CD4-positive, alpha-beta T cell treated with Interleukin-15 for 4 hours (primary cell): ENCODE measurements at regions not wholly inside any gene's neighbourhood (a gene's known extent, or its start where the extent isn't known, plus 50 kb on each side); places are given as distances from the start of the nearest gene placed in this dataset.

Source experiments
- DNase-seq: peaks from one replicate; pipeline ENCODE4 v3.0.0-alpha.2; 2020; ENCODE audit warnings: low spot score

DNA sequence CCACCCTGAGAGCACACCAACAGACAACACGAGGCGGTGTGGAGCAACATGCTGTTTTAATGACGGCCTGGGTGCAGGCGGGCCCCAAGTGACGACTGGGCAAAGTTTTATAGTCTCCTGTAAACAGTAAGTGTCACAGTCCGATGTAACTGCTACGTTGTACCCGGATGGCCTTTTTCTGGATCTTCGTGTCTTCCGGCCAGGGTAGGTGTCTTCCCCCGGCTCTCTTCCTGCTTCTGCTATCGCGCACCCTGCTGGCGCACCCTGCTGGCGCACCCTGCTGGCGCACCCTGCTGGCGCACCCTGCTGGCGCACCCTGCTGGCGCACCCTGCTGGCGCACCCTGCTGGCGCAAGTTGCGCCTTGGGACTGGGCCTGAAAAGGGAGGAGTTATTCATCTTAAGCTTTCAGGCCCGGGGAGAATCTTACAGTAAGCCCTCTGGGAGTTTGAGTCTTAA, 143.0 kb upstream of the TARS1 start:
- no peak for DNase-seq

DNA sequence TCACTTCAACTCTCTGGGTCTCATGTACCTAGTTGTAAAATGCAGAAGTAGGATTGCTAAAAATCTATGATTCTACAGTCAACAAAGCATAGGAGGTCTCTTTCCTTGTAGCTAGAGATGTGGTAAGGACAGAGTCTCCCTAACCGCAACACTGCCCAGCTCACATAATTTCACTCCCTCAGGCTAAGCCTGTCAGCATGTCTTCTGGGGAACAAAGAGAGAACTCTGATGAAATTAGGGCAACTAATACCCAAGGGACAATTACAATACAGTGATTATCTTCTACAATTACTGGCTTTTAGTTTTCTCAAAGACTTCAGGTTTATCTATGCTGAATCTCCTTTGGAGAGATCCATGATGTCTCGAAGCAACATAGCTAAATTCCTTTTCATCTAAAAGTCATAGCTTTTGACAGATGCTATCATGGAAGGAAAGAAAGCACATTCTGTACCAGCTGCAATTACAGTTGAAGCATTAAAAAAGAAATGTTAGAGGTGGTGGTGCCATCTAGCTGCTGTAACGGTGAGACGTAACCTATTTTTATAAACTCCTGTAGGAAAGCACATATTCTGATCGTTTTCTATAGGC, 141.1 kb upstream of the TARS1 start:
- no peak for DNase-seq

DNA sequence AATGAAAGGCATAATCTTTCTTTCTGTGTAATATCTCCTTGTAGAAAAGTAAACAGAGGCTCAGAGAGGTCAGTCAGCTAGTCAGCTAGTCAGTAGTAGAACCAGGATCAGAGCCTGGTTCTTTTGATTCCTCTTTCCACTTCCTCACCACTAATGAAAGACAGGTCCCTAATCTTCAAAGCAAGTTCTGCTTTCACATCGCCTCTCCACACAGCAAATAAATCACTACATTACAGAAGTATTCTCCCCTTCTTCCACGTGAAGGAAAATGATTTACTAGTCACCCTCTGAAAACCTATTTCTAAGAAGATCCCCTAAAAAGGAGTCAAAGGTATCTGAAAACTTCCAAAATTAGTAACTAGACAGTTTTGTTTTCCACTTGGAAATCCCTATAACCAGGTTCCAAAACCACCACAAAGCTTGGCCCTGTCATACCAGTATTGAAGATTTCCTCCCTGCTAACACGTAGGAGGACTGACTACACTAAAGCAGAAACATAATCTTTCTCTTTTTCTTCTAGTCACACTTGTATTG, 140.5 kb upstream of the TARS1 start:
- DNase-seq, result no peak

DNA sequence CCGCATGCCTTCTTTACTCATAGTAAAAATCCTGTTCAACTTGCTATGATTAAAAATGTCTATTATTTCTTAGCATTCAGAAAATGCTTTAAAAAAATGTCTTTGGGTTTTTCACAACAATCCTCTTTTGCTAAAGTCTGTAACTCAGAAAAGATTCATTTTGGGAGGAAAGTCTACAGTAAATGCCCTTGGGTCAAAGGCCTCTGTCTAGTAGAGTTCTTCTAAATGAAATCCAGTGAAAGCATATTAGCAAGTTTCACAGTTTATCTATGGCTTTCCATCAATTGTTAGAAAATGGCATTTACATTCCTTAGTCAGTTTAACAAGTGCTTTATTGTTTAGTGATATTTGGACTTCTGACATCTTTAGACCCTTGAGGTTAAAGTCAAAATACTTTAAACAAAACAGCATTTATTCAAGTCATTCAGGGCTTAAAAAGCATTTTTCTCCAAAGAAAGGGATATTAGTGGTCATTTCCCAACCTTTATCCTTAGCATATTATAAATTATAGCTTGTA, 137.1 kb upstream of the TARS1 start:
- no peak for DNase-seq

DNA sequence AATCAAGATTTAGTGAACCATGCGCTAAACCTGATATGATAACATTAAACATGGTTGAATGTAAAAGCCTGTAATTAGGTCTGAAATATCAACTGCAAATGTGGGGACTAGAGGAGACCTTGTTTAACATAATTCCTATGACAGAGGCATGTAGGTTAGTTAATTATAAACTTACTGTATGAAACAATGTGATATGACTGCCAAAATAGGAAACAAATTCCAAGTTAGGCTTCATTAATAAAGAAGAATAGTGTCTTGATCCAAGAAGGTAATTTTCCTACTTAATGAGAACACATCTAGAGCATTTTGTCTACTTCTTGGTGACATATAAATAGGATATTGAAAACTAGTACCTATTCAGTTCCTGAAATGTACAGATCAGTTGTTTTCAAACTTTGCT, 136.2 kb upstream of the TARS1 start:
- no peak for DNase-seq

DNA sequence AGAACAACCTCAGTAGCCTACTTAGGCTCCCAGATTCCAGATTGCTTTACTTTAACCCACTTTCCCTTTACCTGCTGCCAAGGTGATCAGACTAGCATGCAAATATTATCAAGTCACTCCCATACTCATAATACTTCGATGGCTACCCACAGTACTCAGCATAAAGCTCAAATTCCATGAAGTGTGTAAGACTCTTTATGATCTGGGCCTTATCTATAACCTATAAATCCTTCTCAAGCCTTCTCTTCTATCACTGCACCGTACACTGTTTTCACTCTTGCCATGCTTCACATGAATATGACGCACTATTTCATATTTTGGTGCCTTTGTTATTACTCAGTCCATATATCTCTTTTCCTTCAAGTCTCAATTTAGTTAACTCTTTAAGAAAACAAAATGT, 135.2 kb upstream of the TARS1 start:
- DNase-seq, result no peak

DNA sequence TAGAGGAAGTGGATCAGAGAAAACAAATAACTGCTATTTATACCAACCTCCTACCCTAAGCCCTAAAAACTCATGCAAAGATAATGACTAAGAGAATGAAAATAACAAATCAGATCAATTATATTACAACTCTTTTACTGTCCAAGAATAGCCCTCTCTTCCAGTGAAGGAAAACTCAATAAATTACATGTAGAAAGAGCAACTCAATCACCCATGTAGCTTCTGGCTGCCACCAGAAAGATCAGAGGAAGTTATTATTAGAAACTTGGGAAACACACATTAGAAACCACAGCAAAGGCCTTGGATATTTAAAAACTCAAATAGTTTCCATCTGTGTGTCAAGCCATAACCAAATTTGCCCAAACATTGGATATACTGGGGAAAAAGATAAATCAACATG, 134.0 kb upstream of the TARS1 start:
- no peak for DNase-seq

DNA sequence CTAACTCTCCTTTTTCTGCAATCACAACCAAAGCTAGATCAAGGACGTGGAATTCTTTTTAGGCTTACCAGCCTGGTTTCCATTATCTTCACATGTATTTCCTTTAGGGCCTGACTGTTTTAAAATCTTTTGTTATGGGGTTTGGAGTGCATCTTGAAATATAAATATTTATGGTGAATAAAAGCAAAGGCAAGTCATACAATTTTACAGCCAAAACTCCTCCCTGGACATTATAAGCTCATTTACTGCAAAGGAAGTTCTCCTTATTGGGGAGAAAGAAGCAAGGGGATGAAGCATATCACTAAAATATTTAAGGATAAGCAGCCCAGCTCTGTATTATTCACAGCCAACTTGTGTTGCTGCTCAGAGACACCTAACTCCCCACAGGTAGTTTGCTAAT, 132.2 kb upstream of the TARS1 start:
- no peak for DNase-seq

DNA sequence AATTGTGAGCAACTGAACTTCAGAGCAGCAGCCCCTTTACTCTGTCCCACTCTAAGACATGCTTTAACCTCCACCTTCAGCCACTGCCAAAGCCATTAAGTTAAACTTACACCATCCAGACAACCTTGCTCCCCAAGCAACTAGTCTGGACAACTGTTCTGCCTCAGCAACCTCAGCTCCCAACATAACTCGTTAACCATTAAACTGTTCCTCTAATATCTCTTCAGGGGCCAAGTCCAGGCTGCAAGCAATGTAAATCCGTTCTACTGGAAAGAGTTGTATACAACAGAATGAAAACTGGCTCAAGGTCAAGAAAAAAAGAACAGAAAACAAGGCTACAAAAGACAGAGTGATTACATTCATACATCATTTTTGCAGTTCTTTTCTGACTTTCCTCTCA, 131.7 kb upstream of the TARS1 start:
- DNase-seq, result no peak

DNA sequence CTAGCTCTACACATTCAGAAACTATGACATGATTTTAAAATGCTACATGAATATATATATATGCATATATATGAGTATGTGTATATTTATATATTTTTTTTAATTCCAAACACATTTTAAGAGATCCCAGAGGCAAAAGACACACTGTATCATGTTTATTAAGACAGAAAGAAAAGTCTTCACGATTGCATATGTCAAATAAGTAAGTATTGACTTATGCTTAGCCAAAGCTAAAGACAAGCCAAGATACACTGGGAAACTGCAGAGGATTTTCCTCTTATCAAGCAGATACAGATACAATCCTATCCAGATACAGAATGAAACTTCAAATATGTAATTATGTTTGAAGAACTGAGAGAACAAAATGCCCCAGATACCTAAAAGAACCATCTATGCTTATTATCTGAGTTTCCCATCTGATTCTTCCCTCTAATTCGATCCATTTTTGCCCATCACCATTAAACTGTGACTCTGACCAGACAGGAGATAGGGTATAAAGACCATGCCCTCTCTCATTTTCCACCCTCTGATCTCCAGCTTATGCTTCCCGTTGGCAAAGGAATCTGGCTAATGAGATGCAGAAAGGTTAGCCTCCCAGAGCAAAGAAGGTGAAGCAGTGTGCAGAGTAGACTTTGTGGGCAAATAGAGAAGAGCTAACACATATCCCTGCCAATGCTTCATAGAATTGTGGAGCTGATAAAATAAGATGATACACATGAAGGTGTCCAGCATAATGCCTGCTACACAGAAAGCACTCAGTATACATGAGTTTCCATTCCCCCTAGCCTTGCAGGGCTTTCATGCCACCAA, 131.0 kb upstream of the TARS1 start:
- DNase-seq, result no peak

DNA sequence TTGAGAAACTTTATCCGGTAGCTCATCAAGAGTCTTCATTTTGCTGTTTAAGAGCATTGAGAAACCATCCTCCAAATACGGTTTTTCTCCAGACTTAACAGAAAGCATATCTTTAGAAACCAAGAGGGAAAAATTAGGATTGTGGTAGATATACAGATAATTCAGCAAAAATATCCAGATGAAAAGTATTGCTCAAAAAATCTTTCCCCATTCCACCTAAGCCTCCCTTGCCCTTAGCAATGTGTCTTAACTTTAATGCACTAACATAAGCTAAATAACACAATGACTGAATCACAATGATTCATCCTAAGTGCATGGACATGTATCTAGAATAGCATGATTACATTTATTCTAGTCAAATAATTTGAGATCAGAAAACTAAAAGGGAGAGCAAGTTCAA, 130.3 kb upstream of the TARS1 start:
- DNase-seq, result no peak

DNA sequence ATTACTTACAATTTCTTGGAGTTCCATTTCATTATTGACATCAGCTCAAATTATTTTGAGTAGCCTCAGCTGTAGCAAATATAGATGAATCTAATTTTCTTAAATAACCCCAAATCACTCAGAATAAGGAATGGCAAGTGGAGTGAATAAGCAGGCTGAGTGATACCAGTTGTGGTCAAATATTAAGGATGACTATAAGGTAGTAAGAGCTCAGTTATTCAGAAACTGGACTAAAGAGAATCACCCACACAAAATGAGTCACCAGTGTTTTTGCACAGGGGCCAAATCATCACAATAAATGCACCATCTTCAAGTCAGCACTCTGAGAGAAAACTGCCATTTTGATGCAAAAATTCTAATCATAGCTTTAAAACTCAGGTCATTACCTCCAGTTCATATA, 128.9 kb upstream of the TARS1 start:
- no peak for DNase-seq

DNA sequence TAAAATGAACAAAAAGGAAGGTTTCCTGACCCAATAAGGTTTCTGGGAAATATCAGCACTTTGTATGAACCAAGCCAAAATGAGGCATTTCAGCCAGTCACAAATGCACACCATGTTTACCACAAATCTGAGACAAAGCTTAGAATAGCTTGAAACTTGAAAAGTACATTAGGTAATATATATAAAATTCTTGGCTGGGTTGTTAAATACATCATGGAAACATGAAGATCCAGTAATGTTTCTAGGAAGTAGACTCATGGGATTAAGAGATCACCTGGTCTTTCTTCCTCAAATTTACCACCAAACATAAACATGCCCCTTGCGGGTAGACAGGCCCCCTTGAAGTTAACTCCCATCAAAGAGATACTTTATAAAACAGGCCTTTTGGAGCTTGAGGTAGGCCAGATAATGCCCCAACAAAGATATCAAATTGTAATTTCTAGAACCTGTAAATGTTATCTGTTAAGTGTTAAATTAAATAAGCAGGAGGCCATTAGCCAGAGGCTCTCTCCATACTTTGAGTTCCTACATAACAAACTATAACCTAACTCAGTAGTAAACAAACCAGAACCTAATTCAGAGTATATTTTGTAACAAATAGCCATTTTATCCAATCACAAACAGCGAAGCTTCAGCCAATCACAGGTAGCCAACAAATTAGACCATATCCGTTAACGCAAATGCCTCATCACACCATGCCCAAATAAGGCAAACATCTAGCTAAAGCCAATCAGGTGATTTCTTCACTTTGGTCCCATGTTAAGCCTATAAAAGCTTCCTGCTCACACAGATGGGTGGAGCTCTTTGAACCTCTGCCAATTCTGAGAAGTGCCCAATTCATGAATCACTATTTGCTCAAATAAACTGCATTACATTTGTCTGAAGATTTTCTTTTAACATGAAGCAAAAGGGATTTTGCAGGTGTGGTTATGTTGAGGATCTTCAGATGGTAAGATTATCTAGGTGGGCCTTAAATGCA, 127.9 kb upstream of the TARS1 start:
- DNase-seq, result no peak

DNA sequence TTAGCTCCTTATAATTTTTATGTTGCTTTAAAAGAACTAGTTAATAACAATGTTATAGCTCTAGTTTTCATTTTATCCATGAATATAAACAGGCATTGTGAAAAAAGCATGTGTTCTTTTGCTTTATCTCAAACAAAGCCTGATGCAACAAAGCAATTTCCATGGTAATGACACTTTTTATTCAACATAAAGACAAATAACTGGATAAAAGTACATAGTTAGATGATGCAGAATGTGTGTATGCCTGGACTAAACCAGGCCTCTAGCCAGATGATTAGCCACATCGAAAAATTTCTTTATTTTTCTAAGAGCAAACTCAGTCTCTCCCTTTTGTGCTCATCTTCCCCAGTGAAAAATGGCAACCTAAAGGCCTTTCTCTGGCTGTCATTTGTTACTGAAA, 125.6 kb upstream of the TARS1 start:
- no peak for DNase-seq

DNA sequence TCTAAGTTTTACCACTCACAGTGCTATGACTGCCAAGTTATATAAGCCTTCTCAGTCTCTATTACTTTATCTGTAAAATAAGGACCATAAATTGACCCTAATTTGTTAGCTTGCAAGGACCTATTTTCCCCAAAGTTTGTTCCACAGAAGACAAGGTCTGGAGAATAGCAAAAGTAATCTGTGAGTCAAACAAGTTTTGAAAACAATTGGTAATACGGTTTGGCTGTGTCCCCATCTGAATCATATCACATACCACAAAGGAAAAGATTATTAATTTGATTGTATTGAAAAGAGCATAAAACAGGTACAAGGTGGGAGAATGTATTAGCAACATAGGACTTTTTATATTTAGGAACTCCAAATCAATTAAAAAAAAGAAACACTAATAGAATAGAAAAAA, 124.0 kb upstream of the TARS1 start:
- DNase-seq, result no peak

DNA sequence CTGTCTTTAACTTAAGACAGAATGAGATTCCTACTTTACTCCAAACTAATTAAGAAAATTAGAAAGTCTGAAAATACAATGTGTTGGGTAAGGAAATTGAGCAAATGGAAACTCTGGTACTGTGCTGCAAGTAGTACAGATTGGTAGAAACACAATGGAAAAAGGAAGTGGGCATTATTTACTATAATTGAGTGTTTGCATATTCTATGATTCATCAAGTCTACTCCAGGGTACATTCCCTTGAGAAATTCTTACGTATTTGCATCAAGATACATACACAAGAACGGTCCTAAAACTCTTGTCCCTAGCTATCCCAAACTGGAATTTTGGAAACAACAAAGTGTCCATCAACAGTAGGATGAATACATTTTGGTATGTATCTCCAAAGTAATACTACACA, 123.5 kb upstream of the TARS1 start:
- DNase-seq, result no peak

DNA sequence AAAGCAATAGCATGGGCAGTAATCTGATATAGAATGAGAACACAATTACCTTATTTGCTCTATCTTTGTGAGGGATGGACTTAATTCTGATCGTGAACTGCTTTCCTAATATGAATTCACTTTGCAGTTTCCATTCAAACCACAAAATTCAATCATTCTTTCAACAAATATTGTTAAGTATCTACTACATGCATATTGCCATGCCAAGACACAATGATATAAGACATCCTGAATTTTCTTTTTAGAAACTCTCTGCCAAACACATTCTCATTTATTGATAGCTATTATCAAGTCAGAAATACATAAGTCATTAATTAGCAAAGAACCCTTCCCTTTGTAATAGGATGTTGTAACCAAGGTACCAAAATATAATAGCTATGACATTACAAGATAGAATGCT, 121.6 kb upstream of the TARS1 start:
- no peak for DNase-seq

DNA sequence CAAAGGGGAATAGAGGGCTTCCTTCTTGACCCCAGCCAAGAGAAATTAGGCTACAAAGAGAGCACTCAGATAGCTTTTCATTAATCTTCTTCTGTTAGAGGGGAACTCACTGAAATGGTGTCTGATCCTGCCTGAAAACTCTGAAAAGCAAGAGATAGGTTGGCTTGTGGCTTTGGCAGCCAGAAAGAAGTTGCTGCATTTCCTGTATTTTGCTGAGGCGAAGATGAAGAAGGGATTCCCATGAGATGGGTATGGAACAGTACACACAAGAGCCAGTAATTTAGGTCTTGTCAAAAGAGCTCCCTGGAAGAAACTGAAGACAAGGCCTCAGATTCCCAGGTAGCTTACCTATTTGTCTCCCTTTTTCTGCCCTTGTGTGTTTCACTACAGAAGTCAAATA, 120.9 kb upstream of the TARS1 start:
- DNase-seq, result no peak

DNA sequence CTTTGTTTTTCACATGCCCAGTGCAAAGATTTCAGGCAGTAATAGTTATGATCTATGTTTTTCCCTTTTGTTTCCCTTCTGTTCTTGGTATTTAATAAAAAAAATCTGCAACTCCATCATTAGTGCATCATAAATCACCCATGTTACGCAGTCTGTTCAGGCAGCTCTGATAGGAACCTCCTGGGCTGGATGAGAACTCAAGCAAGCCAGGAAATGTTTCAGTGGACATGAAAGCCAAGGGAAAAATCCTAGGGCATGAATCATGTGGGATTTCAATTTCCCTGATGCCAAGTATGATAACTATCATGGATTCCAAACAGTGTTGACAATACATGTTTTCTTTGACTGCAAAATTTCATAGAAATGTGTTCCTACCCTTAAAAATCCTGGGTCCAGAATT, 119.7 kb upstream of the TARS1 start:
- DNase-seq, result no peak

DNA sequence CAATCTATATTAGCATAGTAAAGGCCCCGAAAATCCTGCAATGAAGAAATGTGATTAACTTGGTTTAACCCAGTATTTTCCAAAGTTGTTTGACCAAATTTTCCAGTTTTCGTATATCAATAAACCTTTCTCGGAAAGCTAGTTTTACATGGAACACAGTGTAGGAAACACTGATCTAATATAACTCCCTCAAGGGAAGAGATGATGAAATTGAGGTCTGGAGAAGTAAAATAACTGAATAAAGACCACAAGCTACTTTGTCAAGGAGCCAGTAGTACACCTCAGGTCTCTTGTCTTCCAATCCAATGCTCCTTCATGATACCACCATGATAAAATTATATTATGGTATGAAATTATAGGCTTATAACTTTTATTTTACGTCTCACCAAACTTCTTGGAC, 118.1 kb upstream of the TARS1 start:
- DNase-seq, result no peak

DNA sequence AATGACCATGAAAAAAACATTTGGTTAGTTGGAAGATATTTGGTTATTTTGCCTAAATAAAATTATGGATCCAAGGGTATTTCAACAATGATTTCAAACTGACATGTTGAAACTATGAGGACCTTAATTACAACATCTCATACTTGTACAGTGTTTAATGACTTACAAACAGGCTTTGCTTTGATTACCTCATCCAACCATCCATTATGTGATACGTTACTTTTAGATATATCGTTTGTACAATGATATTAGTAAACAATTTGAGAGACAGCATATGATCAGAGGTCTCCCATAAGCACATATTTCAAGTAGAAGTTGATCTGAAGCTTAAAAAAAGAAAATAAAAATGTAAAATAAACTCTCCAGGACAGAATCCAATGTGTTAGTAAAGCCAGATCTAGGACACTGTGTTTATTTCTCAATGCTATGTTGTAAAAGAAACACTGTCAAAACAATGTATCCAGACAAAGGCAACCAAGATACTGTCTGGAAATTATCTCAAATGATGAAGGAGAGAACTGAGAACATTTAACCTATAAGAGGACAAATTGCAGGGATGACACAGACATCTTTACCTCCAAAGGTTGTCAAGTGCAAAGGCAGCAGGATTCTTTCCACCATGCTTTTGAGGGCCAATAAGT, 116.0 kb upstream of the TARS1 start:
- no peak for DNase-seq

DNA sequence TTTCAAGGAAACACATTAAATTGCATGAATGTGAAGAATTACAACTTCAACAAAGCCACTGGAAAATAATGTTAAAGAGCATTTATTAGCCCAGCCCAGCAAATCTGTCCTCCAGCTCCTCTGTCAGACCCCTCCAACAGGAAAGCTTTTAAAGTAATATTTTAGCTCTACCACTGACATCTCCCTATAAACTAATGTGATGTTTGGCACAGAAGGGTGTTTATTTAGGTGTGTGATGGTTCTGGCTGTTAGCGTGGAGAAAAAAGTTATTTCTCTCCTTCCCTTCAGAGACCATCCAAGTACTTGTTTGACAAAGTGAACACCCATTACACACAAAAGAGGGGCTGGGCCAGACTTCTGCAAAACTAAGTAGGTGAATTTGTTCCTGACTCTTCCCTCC, 111.9 kb upstream of the TARS1 start:
- no peak for DNase-seq
